ENCODE measurements at regions not wholly inside any gene's neighbourhood (a gene's known extent, or its start where the extent isn't known, plus 50 kb on each side); places are given as distances from the start of the nearest gene placed in this dataset.

GRCh38 chr19:31451686-31452330, 102.6 kb upstream of the TSHZ3 start:
- ATAC-seq (ENCODE audit: low FRiP score in 2 of 2) (no peak), DNase-seq (no peak)
- WGBS, 2 donors = 75 to 79% methylated on average over 10 of the region's 10 CpGs
- Histone ChIP-seq H3K4me1 (no peaks in the 10 kb centered on the region), H3K27ac (no peak overlapping the region), H3K9me3 (no peaks in the 10 kb centered on the region), H3K27me3 (no peaks in the 10 kb centered on the region), H3K36me3 (no peaks in the 10 kb centered on the region), H3K4me3 (no peak overlapping the region)
- TF ChIP-seq EP300 (IDR thresholded peaks at IDR 0.05) = no peak
- no peak for TF ChIP-seq POLR2AphosphoS5 (IDR thresholded peaks at IDR 0.05)
- no peak for TF ChIP-seq CTCF (IDR thresholded peaks at IDR 0.05)
- no peak for TF ChIP-seq POLR2A (IDR thresholded peaks at IDR 0.05)

DNA sequence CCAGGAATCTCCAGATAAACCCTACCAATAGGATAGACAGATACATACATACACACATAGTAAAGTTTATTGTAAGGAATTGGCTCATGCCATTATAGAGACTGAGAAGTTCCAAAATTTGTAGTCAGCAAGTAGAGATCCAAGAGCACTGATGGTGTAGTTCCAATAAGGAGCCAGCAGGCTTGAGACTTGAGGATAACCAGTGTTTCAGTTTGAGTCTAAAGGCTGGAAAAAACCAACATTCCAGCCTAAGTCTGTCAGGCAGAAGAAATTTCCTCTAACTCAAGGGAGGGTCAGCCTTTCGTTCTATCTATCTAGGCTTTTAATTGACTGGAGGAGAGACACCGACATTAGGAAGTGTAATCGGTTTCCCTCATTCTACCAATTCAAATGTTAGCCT, 110.2 kb upstream of the TSHZ3 start:
- H3K27me3 ChIP-seq = no peaks in the 10 kb centered on the region
- TF ChIP-seq POLR2AphosphoS5 (IDR thresholded peaks at IDR 0.05) (no peak), CTCF (IDR thresholded peaks at IDR 0.05) (no peak), EP300 (IDR thresholded peaks at IDR 0.05) (no peak), POLR2A (IDR thresholded peaks at IDR 0.05) (no peak)
- 92 to 93% methylated on average over 3 of the region's 3 CpGs for WGBS, 2 donors
- no peaks in the 10 kb centered on the region for H3K9me3 ChIP-seq
- no peaks in the 10 kb centered on the region for H3K36me3 ChIP-seq
- DNase-seq = no peak
- no peak for ATAC-seq (ENCODE audit: low FRiP score in 2 of 2)
- H3K27ac ChIP-seq = no peak overlapping the region
- H3K4me1 ChIP-seq = no peaks in the 10 kb centered on the region
- no peak overlapping the region for H3K4me3 ChIP-seq

DNA sequence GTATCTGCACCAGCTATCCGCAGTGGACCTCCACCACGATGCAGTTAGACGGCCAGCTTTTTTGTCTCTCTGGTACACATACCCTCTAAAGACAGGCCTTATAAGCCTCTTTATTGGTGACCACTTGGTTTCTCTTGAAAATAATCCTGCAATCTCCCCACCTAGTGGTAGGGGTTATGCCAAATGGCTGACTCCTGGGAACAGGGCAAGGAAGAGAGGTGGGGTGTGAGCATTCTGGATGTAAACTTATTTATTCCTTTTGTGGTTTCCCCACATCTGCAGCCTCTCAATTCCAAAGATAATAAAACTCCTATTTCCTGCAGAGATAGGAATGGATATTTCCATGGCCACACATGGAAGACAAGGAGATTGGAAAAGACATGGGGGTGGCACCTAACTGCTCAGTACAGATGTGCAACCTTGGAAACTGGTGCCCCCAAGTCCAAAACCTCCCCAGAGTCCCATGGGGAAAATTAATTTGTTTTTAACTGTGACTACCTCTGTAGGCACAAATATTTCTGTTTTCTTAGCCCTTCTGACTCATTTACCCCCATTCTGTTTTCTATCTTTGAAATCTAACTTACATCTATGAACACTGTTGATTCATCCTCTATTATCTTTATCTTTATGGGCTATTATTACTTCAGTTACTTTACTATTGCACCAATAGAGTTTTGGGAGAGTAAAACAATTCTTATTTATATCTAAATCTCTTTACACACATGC, 112.7 kb upstream of the TSHZ3 start:
- H3K9me3 ChIP-seq = no peaks in the 10 kb centered on the region
- ATAC-seq (ENCODE audit: low FRiP score in 2 of 2) = no peak
- WGBS, 2 donors = 85 to 98% methylated on average over 3 of the region's 3 CpGs

GRCh38 chr19:31470229-31470939, 121.1 kb upstream of the TSHZ3 start:
- no peaks in the 10 kb centered on the region for H3K9me3 ChIP-seq

More for the DNA sequence above, 112.7 kb upstream of the TSHZ3 start:
- no peaks in the 10 kb centered on the region for H3K4me1 ChIP-seq
- no peaks in the 10 kb centered on the region for H3K36me3 ChIP-seq
- H3K4me3 ChIP-seq = no peak overlapping the region
- H3K27ac ChIP-seq = no peak overlapping the region
- H3K27me3 ChIP-seq = no peaks in the 10 kb centered on the region
- TF ChIP-seq EP300 (IDR thresholded peaks at IDR 0.05) (no peak), POLR2AphosphoS5 (IDR thresholded peaks at IDR 0.05) (no peak), CTCF (IDR thresholded peaks at IDR 0.05) (no peak), POLR2A (IDR thresholded peaks at IDR 0.05) (no peak)
- no peak for DNase-seq

More at GRCh38 chr19:31470229-31470939, 121.1 kb upstream of the TSHZ3 start:
- DNase-seq = no peak
- no peak for TF ChIP-seq EP300 (IDR thresholded peaks at IDR 0.05)
- no peak for TF ChIP-seq POLR2AphosphoS5 (IDR thresholded peaks at IDR 0.05)
- TF ChIP-seq POLR2A (IDR thresholded peaks at IDR 0.05) = no peak
- no peak for TF ChIP-seq CTCF (IDR thresholded peaks at IDR 0.05)
- 73 to 76% methylated on average over 10 of the region's 10 CpGs for WGBS, 2 donors
- no peaks in the 10 kb centered on the region for H3K36me3 ChIP-seq
- no peak for ATAC-seq (ENCODE audit: low FRiP score in 2 of 2)
- H3K4me1 ChIP-seq = no peaks in the 10 kb centered on the region
- no peaks in the 10 kb centered on the region for H3K27me3 ChIP-seq
- no peak overlapping the region for H3K4me3 ChIP-seq
- H3K27ac ChIP-seq = no peak overlapping the region

Data from upper lobe of left lung (tissue), 6 donors.